ENCODE measurements at regions not wholly inside any gene's neighbourhood (a gene's known extent, or its start where the extent isn't known, plus 50 kb on each side); places are given as distances from the start of the nearest gene placed in this dataset.
"Not testable (repeated sequence)": the region's sequence is repeated elsewhere in the genome, so short reads cannot be mapped to it uniquely, and the experiment has no call there.

GRCh38 chr10:117457071-117457810, 82.0 kb upstream of the PDZD8 start:
- no peak for DNase-seq

- DNase-seq: no peak
Observed at GRCh38 chr10:117455346-117455745, 80.1 kb upstream of the PDZD8 start.

- no peak for DNase-seq
Observed at GRCh38 chr10:117454502-117454901, 79.3 kb upstream of the PDZD8 start.

GRCh38 chr10:117453484-117453883, 78.2 kb upstream of the PDZD8 start:
- DNase-seq: not testable (repeated sequence)

- no peak for DNase-seq
Observed at GRCh38 chr10:117450940-117451339, 75.7 kb upstream of the PDZD8 start.

- DNase-seq: no peak
Observed at GRCh38 chr10:117449636-117450035, 74.4 kb upstream of the PDZD8 start.

GRCh38 chr10:117448802-117449201, 73.6 kb upstream of the PDZD8 start:
- DNase-seq: no peak

- DNase-seq: no peak
Observed at GRCh38 chr10:117445992-117446391, 70.8 kb upstream of the PDZD8 start.

- DNase-seq: no peak
Observed at GRCh38 chr10:117444497-117445040, 69.3 kb upstream of the PDZD8 start.

- DNase-seq: no peak
Observed at GRCh38 chr10:117443686-117444041, 68.4 kb upstream of the PDZD8 start.

GRCh38 chr10:117442944-117443685, 67.9 kb upstream of the PDZD8 start:
- peak; percentile 55 for DNase-seq

- no peak for DNase-seq
Observed at GRCh38 chr10:117442521-117442920, 67.3 kb upstream of the PDZD8 start.

- DNase-seq: no peak
Observed at GRCh38 chr10:117441812-117442443, 66.7 kb upstream of the PDZD8 start.

GRCh38 chr10:117441361-117441760, 66.1 kb upstream of the PDZD8 start:
- DNase-seq: no peak

- no peak for DNase-seq
Observed at GRCh38 chr10:117439243-117439912, 64.1 kb upstream of the PDZD8 start.

GRCh38 chr10:117432866-117433265, 57.6 kb upstream of the PDZD8 start:
- no peak for DNase-seq

GRCh38 chr10:117431160-117431559, 55.9 kb upstream of the PDZD8 start:
- no peak for DNase-seq

- not testable (repeated sequence) for DNase-seq
Observed at GRCh38 chr10:117430535-117430934, 55.3 kb upstream of the PDZD8 start.

- no peak for DNase-seq
Observed at GRCh38 chr10:117429643-117430265, 54.5 kb upstream of the PDZD8 start.

- DNase-seq: no peak
Observed at GRCh38 chr10:117427356-117427755, 52.1 kb upstream of the PDZD8 start.

- DNase-seq: no peak
Observed at GRCh38 chr10:117425974-117426566, 50.8 kb upstream of the PDZD8 start.

Data from activated CD4-positive, alpha-beta T cell treated with anti-CD3 and anti-CD28 coated beads, Interleukin-2, Interleukin-6, amounts not matched to agents 100 ng/mL and 50 ng/mL, durations not matched to agents 16 hours and 8 hours (primary cell).